Testis (tissue), 2 donors: ENCODE measurements at regions not wholly inside any gene's neighbourhood (a gene's known extent, or its start where the extent isn't known, plus 50 kb on each side); places are given as distances from the start of the nearest gene placed in this dataset.

ENCODE experiments used
- CTCF ChIP-seq, 3 experiments: fragments of 450-650 bp in 2 of 3; fragments of 200-600 bp in 1 of 3; sonication (generic) in 1 of 3; IDR thresholded peaks; one replicate each; pipeline ENCODE4 v1.5.1; 2016 to 2019; ENCODE audit warnings: antibody characterized with exemption in 3 of 3, mild to moderate bottlenecking in 2 of 3, moderate library complexity in 1 of 3
- POLR2A ChIP-seq: fragments of 450-650 bp; IDR thresholded peaks from one replicate; pipeline ENCODE4 v1.6.1; 2017; ENCODE audit warnings: antibody characterized with exemption, mild to moderate bottlenecking, moderate library complexity

- TF ChIP-seq CTCF (IDR thresholded peaks at IDR 0.05) = no peak
- TF ChIP-seq POLR2A = no peak
Measured at GRCh38 chr22:49712195-49712791, 115.4 kb downstream of the BRD1 start.
